Body of pancreas (tissue), 4 donors: ENCODE measurements at regions not wholly inside any gene's neighbourhood (a gene's known extent, or its start where the extent isn't known, plus 50 kb on each side); places are given as distances from the start of the nearest gene placed in this dataset.

Experiments
- POLR2A ChIP-seq, 3 donors: fragments of 450-650 bp; IDR thresholded peaks; one replicate each; pipeline ENCODE4 v1.6.1; 2016; ENCODE audit warnings: antibody characterized with exemption in 3 of 3, mild to moderate bottlenecking in 2 of 3
- TF ChIP-seq, protein P1 (sequence below), 7 experiments: fragments of 450-650 bp in 4 of 7; fragments of 200-600 bp in 3 of 7; sonication (generic) in 3 of 7; IDR thresholded peaks; one replicate each; pipeline ENCODE4 v1.5.1; 2016 to 2019; ENCODE audit warnings: antibody characterized with exemption in 7 of 7

- TF ChIP-seq POLR2A (IDR thresholded peaks at IDR 0.05) = no peak
- TF ChIP-seq, protein P1, sequence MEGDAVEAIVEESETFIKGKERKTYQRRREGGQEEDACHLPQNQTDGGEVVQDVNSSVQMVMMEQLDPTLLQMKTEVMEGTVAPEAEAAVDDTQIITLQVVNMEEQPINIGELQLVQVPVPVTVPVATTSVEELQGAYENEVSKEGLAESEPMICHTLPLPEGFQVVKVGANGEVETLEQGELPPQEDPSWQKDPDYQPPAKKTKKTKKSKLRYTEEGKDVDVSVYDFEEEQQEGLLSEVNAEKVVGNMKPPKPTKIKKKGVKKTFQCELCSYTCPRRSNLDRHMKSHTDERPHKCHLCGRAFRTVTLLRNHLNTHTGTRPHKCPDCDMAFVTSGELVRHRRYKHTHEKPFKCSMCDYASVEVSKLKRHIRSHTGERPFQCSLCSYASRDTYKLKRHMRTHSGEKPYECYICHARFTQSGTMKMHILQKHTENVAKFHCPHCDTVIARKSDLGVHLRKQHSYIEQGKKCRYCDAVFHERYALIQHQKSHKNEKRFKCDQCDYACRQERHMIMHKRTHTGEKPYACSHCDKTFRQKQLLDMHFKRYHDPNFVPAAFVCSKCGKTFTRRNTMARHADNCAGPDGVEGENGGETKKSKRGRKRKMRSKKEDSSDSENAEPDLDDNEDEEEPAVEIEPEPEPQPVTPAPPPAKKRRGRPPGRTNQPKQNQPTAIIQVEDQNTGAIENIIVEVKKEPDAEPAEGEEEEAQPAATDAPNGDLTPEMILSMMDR (IDR thresholded peaks at IDR 0.05) = no peak
These were observed 51.3 kb upstream of the CCDC167 start for GRCh38 chr6:37551002-37551401.
